LNCAP (cell line): ENCODE measurements at regions not wholly inside any gene's neighbourhood (a gene's known extent, or its start where the extent isn't known, plus 50 kb on each side); places are given as distances from the start of the nearest gene placed in this dataset.

Experiments
- TF ChIP-seq, protein P1 (sequence below): fragments of 450-650 bp; IDR thresholded peaks from 2 replicates; pipeline ENCODE4 v1.5.1; 2017; ENCODE audit warnings: mild to moderate bottlenecking

DNA sequence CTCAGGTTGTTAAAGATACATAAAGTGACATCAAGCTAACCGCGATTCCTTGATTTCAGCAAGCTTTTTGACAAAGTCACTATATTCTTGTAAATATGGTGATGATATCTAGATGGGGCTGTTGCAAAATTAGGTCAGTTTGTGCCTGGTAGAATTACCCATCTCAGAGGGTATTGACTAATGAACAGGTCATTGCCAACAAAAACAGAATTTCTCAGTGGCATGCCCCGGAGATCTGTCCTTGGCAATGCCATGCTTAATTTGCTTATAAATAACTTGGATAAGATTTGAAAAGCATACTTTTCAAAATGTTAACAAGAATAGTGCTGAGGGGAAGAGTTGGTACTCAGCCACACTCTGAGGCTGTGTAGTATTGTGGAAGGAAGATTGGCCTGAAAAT is 783.3 kb upstream of the SEMA6A start:
- TF ChIP-seq, protein P1, sequence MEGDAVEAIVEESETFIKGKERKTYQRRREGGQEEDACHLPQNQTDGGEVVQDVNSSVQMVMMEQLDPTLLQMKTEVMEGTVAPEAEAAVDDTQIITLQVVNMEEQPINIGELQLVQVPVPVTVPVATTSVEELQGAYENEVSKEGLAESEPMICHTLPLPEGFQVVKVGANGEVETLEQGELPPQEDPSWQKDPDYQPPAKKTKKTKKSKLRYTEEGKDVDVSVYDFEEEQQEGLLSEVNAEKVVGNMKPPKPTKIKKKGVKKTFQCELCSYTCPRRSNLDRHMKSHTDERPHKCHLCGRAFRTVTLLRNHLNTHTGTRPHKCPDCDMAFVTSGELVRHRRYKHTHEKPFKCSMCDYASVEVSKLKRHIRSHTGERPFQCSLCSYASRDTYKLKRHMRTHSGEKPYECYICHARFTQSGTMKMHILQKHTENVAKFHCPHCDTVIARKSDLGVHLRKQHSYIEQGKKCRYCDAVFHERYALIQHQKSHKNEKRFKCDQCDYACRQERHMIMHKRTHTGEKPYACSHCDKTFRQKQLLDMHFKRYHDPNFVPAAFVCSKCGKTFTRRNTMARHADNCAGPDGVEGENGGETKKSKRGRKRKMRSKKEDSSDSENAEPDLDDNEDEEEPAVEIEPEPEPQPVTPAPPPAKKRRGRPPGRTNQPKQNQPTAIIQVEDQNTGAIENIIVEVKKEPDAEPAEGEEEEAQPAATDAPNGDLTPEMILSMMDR = no peak

DNA sequence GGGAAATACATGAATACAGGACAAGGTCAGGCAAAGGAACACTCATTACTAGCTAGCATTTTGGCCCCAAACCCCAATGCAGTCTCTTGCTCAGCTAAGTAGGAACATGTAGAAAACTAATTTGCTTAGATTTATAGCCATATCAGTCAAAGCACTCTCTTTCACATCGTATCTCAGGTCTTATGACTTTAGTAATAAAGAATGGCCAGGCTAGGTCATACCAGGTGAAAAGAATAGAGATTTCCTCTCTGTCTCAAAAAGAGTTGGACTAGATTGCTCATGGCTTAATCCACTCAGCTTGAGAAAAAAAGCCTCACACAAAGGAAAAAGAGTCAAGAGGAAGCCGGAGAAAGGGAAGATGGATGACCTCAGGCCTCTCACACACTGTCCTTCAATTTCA is 772.7 kb upstream of the SEMA6A start:
- TF ChIP-seq, protein P1 = no peak

DNA sequence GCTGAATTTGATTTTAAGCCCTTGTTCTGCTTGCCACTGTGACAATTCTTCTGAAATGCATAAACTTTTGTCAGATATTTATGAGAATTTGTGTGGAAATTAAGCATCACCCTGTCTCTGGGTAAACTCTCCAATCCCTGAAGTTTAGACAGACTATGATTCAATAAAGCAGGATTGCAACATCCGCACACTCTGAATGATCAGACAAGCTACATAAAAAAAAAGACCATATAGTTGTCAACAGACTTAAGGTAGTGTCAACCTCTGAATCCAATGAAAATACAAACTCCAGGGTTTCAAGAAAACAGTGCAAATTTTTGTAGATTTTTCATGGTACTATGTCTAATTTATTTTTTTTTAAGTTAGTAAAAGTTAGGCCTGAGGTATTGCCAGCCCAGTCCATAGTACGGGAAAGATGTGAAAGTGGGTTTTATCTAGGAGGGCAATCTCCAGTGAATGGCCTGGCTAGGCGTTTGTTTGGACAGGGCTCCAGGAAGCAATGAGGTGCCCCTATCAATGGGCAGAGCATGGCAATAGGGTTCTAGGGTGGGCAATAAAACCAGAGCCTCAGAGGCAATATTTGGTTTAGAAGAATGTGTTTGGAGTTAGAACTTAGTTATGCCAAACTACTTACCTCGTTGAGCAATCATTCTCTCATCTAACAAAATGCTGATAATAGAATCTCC is 762.6 kb upstream of the SEMA6A start:
- TF ChIP-seq, protein P1 = no peak

DNA sequence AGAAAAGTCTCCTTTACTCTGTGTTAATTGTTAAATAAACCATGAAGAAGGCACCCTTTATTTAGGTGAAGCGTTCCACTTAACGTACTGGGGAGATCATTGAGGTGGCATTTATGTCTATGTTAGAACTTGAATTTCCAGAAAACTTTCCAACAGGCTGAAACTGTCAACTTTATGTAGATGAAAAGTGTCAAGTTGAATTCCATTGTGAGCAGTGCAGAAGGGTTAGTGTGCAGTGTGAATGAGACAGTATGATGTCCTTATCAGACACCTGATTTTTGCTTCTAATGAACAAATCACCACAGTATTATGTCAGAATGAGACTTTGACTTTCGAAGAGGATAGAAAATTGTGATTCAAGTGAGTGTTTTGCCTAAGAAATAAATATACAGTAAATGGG is 761.6 kb upstream of the SEMA6A start:
- TF ChIP-seq, protein P1 = no peak

DNA sequence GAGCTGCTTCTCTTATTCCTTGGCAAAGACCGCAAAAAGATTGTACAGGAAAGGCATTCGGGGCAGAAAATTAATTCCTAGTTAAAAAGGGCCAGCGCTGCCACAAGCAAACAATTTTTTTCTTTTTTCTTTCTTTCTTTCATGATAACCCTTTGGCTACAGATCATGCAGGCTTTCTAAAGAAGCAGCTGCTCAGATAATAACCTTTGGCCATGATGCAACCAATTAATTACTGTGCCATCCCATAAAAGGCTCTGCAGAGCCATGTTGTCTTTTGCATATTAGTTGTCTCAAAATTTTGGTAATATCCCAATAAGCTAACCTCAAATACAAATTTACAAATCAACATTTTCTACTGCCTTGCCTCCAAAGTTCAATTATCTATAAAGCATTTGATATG is 758.4 kb upstream of the SEMA6A start:
- TF ChIP-seq, protein P1 = no peak

DNA sequence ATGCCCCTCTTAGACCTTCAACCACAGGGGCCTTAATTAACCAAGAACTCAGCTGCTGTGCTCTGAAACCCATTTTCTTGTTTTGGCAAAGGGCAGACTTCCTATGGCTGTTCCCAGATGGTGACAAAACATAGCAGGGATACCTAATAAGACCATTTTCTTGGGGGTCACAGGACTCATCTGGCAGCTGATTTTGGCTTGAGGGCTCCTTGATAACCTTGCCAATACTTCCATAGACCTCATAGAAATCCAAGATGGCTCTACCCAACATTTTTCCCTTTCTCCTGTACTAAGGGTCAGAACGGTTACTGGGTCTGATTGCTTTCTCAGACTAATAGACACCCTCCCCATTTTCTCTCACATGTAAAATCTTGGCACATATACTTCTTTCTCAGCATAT is 757.7 kb upstream of the SEMA6A start:
- TF ChIP-seq, protein P1 = no peak

DNA sequence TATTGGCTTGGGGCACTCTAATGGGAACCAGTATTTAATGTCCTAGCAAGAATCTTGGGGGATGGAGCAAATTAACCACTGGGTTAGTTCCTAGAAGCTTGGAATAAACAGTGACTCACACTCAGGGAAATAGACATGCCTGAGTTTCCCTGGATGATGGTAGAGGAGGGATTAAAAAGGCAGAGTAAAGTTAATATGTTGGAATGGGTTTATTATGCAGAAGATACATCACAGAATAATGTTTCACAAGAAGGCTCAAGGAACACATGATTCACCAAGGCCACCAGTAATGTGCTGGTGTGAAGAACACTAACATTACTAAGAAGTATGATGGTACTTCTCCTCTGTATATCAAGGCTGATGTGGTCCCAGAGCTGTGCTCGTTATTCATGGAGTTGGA is 752.9 kb upstream of the SEMA6A start:
- TF ChIP-seq, protein P1 = no peak

DNA sequence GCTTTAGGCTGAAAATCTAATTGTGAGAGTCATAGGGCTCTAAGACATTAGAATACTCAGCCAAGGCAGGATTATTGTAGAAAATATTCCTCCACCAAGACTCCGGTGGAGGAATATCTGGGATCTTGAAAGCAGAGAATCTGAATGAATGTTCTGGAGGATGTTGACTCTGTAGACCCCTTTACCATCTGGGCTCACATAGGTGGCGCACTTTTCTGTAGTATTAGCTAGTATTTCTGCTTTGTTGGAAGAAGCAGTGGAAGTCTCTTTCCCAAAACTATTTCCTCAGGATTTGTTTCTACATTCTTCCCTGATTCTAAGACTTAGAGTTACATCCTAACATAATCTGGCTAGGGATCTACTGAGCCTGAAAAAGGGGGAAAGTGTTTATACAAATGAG is 752.4 kb upstream of the SEMA6A start:
- TF ChIP-seq, protein P1 = no peak
